ENCODE measurements at regions not wholly inside any gene's neighbourhood (a gene's known extent, or its start where the extent isn't known, plus 50 kb on each side); places are given as distances from the start of the nearest gene placed in this dataset.
A peak's percentile ranks its signal among the peaks of the same experiment; 100 is the strongest.
"Not testable (repeated sequence)": the region's sequence is repeated elsewhere in the genome, so short reads cannot be mapped to it uniquely, and the experiment has no call there.

DNA sequence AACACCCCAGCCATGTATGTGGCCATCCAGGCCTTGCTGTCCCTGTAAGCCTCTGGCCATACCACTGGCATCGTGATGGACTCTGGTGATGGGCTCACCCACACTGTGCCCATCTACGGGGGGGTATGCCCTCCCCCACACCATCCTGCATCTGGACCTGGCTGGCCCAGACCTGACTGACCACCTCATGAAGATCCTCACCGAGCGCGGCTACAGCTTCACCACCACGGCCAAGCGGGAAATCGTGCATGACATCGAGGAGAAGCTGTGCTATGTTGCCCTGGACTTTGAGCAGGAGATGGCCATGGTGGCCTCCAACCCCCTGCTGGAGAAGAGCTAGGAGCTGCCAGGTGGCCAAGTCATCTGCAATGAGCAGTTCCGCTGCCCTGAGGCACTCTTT lies 80.4 kb upstream of the ZCCHC2 start:
- FAIRE-seq: no peak

DNA sequence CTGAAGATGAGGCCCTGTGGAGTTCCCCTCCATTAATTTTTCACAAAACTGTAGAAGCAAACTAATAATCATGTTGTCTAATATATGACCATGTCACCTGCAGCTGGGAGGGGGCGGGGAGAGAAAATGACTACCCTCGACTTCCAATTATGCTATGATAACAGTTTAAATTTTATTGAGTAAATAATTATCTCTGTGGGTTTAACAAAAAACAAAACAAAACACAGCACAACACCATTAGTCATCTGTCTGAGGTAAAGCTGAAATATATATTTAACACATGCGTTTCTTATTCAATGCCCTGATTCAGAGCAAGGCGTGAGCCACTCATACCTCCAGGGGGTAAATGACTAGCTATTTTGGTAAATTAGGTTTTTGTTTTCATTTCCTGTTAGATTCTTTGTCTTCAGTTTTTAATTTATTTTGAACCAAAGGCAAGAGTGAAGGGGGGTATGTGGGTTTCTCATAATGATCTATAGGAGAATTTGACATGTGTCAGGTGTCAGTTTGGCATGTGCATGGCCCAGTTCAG lies 77.4 kb upstream of the ZCCHC2 start:
- no peak for FAIRE-seq

GRCh38 chr18:62446511-62446910 lies 76.3 kb upstream of the ZCCHC2 start:
- FAIRE-seq: no peak

DNA sequence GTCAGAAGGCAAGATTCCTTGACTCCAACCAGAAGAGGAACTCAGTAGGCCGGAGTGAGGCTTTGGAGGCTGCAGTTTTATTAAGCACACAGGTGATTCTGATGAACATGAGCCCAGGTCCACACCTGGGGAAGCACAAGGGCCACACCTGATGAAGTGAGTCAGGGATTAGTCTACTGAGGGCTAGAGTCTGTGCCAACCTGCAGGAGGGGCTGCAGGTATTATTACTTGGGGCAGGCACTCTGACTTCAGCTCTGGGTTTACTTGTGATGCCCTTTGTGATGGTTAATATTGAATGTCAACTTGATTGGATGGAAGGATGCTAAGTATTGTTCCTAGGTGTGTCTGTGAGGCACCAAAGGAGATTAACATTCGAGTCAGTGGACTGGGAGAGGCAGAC lies 75.2 kb upstream of the ZCCHC2 start:
- no peak for FAIRE-seq

DNA sequence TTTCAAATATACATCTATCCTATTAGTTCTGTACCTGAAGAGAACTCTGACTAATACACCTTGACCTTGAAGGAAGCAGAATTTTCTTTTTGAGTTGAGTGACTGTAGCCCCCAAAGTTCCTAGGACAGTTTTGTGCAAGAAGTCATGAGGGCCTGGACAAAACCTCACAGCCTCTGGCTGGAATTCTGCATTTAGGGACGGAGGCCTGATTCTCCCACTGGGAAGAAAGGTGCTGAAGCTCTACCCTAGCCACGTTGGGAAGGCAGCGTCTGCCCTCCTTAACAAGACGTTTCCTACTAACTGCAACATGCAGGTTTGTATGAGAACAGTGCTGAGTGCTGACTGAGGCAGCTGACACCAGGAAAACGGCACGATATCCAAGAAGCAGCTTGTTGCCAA lies 74.4 kb upstream of the ZCCHC2 start:
- FAIRE-seq: no peak

GRCh38 chr18:62449490-62450104 lies 73.2 kb upstream of the ZCCHC2 start:
- FAIRE-seq: no peak

DNA sequence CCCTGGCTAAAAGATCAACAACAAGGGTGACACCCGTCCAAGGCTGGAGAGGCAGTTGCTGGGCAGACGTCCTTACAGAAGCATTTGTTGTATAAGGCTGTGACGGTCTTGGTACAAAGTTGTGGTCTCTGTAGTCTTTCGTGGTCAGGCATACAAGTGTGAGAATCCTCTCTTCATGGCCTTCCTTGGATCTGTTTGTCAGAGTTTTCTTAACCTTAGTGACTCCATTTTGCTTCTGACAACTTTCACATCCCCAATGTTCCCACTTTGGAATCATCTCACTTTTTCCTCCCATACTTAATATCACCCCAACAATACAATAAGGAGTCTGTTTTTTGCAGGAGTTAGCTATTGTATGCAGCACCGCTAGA lies 72.7 kb upstream of the ZCCHC2 start:
- FAIRE-seq: no peak

DNA sequence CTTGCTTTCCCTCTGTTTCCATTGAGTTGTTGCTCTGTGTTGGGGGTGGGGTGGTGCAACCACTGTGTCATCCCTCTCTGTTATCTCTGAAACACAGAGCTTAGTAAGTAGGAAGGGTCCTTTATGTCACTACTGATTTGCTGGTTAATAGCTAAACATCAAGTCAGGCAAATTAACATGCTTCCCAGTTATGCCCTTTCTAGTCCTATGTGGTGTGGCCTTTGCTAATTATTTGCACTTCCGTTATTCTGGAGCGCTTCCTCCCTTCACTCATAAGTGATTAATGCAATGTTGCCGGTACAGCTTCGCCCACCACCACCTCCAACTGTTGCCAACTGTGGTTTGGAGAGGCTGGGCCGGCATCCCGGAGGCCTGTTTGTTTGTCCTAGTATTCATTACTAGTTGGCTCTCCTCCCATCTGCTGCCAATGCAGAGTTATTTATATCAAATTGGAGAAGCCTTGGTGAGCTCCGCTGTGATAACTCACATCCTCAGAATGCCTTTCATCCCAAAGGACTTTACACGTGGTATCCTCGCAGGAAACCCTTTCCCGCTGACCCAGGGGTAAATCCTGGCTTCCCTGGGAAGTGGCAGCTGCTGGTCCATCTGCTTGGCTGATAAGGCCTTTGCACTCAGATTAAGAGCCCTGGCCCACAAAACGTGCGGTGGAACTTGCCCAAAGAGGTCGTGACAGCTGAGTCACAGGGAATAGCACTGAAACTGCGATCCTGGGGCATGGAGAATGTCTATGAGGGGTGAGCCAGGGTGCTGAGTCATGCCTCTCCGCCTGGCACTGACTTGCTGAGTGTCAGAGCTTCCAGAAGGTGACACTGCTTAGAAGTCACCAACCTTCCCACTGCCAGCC lies 72.0 kb upstream of the ZCCHC2 start:
- FAIRE-seq: no peak

DNA sequence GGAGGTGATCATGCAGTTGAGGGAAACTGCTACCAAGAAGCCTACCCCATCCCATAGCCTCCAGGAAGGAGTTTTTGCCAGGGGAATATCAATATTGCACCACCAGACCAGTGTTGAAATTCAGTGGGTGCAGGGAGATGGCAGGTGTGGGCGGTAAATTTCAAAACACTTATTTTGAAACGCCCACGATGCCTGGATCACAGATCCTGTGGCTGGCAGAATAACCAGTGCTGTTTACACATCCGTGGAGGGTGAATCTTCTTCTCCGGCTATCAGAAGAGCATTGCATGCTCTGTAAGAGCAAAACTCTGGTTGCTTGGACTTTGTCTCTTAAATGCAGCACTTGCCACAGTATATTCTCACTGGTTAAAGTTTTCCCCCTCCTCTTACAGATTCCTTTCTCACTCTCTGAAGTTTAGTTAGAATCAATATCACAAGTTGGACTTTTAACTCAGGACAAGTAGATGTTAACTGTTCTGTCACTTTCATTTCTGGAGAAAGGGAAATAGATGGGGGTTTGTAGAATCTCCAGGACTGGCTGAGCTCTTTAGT lies 70.5 kb upstream of the ZCCHC2 start:
- FAIRE-seq: no peak

- no peak for FAIRE-seq
These were observed 69.0 kb upstream of the ZCCHC2 start for GRCh38 chr18:62453864-62454263.

DNA sequence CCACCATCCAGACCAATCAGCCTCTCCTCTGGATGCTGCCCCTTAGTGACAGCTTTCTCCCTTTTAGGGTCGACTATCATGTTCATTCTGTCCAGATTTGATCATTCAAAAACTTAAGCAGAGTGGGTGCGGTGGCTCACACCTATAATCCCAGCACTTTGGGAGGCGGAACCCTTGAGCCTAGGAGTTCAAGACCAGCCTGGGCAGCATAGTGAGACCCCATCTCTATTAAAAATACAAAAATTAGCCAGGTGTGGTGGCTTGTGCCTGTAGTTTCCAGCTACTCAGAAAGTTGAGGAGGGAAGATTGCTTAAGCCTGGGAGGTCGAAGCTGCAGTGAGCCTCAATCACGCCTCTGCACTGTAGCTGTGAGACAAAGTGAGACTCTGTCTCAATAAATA lies 68.3 kb upstream of the ZCCHC2 start:
- FAIRE-seq: no peak

- FAIRE-seq: no peak
These were observed 67.6 kb upstream of the ZCCHC2 start for GRCh38 chr18:62455222-62455621.

GRCh38 chr18:62457877-62458276 lies 64.9 kb upstream of the ZCCHC2 start:
- FAIRE-seq: no peak

DNA sequence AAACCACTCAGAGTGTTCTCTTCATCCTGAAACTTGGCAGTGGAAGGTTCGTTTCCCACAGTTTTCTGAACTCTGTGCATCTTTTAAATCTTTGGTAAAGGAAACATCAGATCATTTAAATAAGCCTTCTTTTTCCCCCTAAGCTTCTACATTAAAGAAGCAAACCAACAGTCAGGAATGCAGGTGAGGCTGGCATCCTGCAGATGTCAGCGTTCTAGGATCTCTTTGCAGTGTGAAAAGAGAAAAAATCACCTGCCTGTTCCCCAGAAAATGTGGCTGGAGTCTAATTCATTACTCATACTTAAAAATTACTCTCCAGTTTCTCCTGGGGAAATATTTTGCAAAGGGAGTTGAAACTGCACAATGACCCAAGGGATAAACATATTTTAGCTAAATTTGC lies 64.5 kb upstream of the ZCCHC2 start:
- FAIRE-seq: no peak

GRCh38 chr18:62458868-62459716 lies 63.7 kb upstream of the ZCCHC2 start:
- no peak for FAIRE-seq

DNA sequence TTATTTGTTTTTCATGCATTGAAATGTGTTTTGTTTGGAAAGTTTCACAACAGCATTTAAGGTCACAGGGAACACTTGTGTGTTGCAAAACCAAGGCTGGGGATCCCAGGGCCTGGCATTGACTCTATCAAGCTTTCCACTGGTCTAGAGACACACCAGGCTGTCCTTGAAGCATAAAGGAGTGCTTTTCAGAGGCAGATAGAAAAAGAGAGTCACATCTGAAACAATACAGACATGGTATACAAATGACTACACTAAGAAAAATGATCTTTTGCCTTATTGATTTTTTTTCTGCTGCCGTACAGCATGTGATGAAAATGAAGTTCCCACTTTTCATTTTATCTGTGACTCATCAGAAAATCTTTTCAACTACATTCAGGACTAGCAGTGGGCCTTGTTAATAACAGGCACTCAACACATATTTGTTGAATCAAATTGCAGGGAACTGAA lies 61.9 kb upstream of the ZCCHC2 start:
- FAIRE-seq: no peak

GRCh38 chr18:62461591-62461990 lies 61.2 kb upstream of the ZCCHC2 start:
- FAIRE-seq: peak; percentile 3

- no peak for FAIRE-seq
These were observed 58.6 kb upstream of the ZCCHC2 start for GRCh38 chr18:62464266-62464665.

GRCh38 chr18:62469131-62469530 lies 53.7 kb upstream of the ZCCHC2 start:
- FAIRE-seq: not testable (repeated sequence)

All from A204.1 (cell line).